Glutamatergic neuron (in vitro differentiated cells): ENCODE measurements at regions not wholly inside any gene's neighbourhood (a gene's known extent, or its start where the extent isn't known, plus 50 kb on each side); places are given as distances from the start of the nearest gene placed in this dataset.
"Not testable (repeated sequence)": the region's sequence is repeated elsewhere in the genome, so short reads cannot be mapped to it uniquely, and the experiment has no call there.

Source experiments
- DNase-seq: peaks from one replicate; pipeline ENCODE4 v3.0.0; 2022
- H3K27ac Mint-ChIP-seq: one replicate; pipeline ENCODE4 v1.8.0; 2020; ENCODE audit warnings: mild to moderate bottlenecking, mixed read lengths, inconsistent platforms; ENCODE audit not compliant: unreplicated experiment
- H3K27me3 Mint-ChIP-seq: one replicate; pipeline ENCODE4 v1.8.0; 2020; ENCODE audit warnings: mild to moderate bottlenecking, moderate library complexity, mixed read lengths, inconsistent platforms; ENCODE audit not compliant: unreplicated experiment
- H3K36me3 Mint-ChIP-seq: one replicate; pipeline ENCODE4 v1.8.0; 2020; ENCODE audit warnings: mild to moderate bottlenecking, mixed read lengths, inconsistent platforms; ENCODE audit not compliant: unreplicated experiment
- H3K4me1 Mint-ChIP-seq: one replicate; pipeline ENCODE4 v1.8.0; 2020; ENCODE audit warnings: mild to moderate bottlenecking, low read depth, mixed read lengths, inconsistent platforms; ENCODE audit not compliant: unreplicated experiment
- H3K4me3 Mint-ChIP-seq: one replicate; pipeline ENCODE4 v1.8.0; 2020; ENCODE audit warnings: mild to moderate bottlenecking, mixed read lengths, inconsistent platforms; ENCODE audit not compliant: unreplicated experiment
- H3K9me3 Mint-ChIP-seq: one replicate; pipeline ENCODE4 v1.8.0; 2020; ENCODE audit warnings: mild to moderate bottlenecking, moderate library complexity, mixed read lengths, inconsistent platforms; ENCODE audit not compliant: unreplicated experiment
- CTCF ChIP-seq: fragments of 200-600 bp; sonication (generic); IDR thresholded peaks from one replicate; pipeline ENCODE4 v1.5.0; 2021; ENCODE audit not compliant: partially characterized antibody, unreplicated experiment

GRCh38 chr11:45000918-45001317 lies 50.2 kb upstream of the TP53I11 start:
- H3K4me3 Mint-ChIP-seq: no peak overlapping the region
- no peak for DNase-seq
- peaks cover 16% of the 10 kb centered on the region for H3K4me1 Mint-ChIP-seq
- no peaks in the 10 kb centered on the region for H3K36me3 Mint-ChIP-seq
- peaks cover 2% of the 10 kb centered on the region for H3K27me3 Mint-ChIP-seq
- H3K27ac Mint-ChIP-seq: no peak overlapping the region
- TF ChIP-seq CTCF: no peak
- H3K9me3 Mint-ChIP-seq: no peaks in the 10 kb centered on the region

GRCh38 chr11:45001466-45002165 lies 50.9 kb upstream of the TP53I11 start:
- TF ChIP-seq CTCF: no peak
- Mint-ChIP-seq H3K27ac (no peak overlapping the region), H3K36me3 (no peaks in the 10 kb centered on the region), H3K27me3 (peaks cover 2% of the 10 kb centered on the region), H3K9me3 (no peaks in the 10 kb centered on the region), H3K4me1 (peaks cover 16% of the 10 kb centered on the region), H3K4me3 (no peak overlapping the region)
- no peak for DNase-seq

GRCh38 chr11:45005106-45005505 lies 54.4 kb upstream of the TP53I11 start:
- peaks cover 3% of the 10 kb centered on the region for H3K27me3 Mint-ChIP-seq
- H3K4me3 Mint-ChIP-seq: no peak overlapping the region
- peaks cover 5% of the 10 kb centered on the region for H3K4me1 Mint-ChIP-seq
- TF ChIP-seq CTCF: no peak
- H3K9me3 Mint-ChIP-seq: no peaks in the 10 kb centered on the region
- no peak overlapping the region for H3K27ac Mint-ChIP-seq
- H3K36me3 Mint-ChIP-seq: no peaks in the 10 kb centered on the region
- DNase-seq: no peak

- TF ChIP-seq CTCF: no peak
- Mint-ChIP-seq H3K9me3 (no peaks in the 10 kb centered on the region), H3K4me1 (peaks cover 5% of the 10 kb centered on the region), H3K27ac (no peak overlapping the region), H3K27me3 (peaks cover 3% of the 10 kb centered on the region), H3K36me3 (no peaks in the 10 kb centered on the region), H3K4me3 (no peak overlapping the region)
- no peak for DNase-seq
Measured at GRCh38 chr11:45007011-45007410, 56.3 kb upstream of the TP53I11 start.

- not testable (repeated sequence) for H3K27me3 Mint-ChIP-seq, H3K4me3 Mint-ChIP-seq, DNase-seq, H3K9me3 Mint-ChIP-seq, H3K27ac Mint-ChIP-seq
- Mint-ChIP-seq H3K4me1 (peaks cover 23% of the 10 kb centered on the region), H3K36me3 (peaks cover 17% of the 10 kb centered on the region)
Measured at GRCh38 chr11:45015983-45016382, 65.3 kb upstream of the TP53I11 start.

GRCh38 chr11:45016446-45016845 lies 65.8 kb upstream of the TP53I11 start:
- Mint-ChIP-seq H3K4me1 (peaks cover 24% of the 10 kb centered on the region), H3K36me3 (peaks cover 17% of the 10 kb centered on the region)
- not testable (repeated sequence) for DNase-seq, H3K27me3 Mint-ChIP-seq, H3K4me3 Mint-ChIP-seq, H3K27ac Mint-ChIP-seq, H3K9me3 Mint-ChIP-seq
